ENCODE measurements at regions not wholly inside any gene's neighbourhood (a gene's known extent, or its start where the extent isn't known, plus 50 kb on each side); places are given as distances from the start of the nearest gene placed in this dataset.
A peak's percentile ranks its signal among the peaks of the same experiment; 100 is the strongest.
"Not testable (repeated sequence)": the region's sequence is repeated elsewhere in the genome, so short reads cannot be mapped to it uniquely, and the experiment has no call there.

- DNase-seq, result no peak
Observed at GRCh38 chr12:83528571-83528970, 841.9 kb downstream of the TMTC2 start.

GRCh38 chr12:83527810-83528209, 841.1 kb downstream of the TMTC2 start:
- no peak for DNase-seq

DNA sequence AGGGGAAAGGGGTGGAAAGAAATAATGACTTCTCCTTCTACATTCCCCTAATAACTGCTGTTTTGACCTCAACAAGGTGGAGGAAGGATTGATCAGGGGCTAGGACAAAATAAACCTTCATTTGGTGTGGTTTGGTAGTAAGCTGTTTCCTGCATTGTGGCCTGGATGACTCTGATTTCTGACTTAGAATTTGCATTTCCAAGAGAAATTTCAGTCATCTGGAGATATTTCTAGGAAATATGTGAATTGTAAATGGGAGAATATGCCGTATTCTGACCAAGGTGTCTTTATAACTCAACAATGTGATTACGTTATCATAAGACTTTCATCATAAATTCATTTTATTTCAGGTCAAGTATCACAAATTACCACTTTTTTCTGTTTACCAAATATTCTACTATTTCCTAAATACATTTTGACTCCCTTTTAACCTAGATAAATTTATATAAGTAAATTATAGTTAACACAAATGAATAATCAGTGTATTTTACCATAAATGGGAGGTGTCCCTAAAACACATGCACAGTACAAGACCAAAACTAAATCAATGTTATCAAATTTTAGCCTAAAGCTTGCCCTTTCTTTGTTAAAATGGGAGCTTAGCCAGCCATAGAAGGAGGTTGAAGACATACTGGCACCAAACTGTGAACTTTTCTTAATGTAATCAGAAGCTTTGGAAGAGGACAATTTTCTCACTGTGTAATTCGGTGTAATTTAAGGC, 828.8 kb downstream of the TMTC2 start:
- no peak for DNase-seq

GRCh38 chr12:83514372-83514771, 827.7 kb downstream of the TMTC2 start:
- DNase-seq, result no peak

- DNase-seq, result no peak
Observed at GRCh38 chr12:83506841-83507240, 820.1 kb downstream of the TMTC2 start.

- no peak for DNase-seq
Observed at GRCh38 chr12:83505586-83505985, 818.9 kb downstream of the TMTC2 start.

DNA sequence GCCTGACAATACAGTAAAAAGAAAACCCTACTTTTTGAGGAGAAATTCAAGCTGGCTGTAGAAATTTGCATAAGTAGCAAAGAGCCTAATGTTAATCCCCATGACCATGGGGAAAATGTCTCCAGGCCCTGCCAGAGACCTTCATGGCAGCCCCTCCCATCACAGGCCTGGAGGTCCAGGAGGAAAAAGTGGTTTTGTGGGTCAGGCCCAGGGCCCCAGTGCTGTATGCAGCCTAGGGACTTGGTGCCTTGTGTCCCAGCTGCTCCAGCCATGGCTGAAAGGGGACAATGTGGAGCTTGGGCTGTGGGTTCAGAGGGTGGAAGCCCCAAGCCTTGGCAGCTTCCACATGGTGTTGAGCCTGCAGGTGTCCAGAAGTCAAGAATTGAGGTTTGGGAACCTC, 813.2 kb downstream of the TMTC2 start:
- not testable (repeated sequence) for DNase-seq

DNA sequence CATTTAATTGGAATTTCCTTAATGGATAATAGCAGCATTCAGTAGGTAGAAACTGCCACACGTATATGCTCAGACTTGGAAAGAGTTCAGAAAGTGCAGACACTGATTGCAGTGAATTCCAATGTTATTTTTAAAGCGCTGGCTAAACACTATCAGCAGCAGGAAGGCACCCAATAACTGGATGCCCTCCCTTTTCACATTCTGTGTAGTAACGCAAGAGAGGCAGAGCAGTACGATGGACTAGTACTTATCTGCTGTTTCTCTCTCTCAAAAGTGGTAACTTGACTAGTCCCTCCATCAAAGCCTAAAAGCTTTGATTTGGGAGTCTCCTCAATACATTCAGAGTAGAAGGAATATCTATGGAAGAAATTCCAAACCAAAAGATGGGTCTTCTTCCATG, 791.0 kb downstream of the TMTC2 start:
- no peak for DNase-seq

DNA sequence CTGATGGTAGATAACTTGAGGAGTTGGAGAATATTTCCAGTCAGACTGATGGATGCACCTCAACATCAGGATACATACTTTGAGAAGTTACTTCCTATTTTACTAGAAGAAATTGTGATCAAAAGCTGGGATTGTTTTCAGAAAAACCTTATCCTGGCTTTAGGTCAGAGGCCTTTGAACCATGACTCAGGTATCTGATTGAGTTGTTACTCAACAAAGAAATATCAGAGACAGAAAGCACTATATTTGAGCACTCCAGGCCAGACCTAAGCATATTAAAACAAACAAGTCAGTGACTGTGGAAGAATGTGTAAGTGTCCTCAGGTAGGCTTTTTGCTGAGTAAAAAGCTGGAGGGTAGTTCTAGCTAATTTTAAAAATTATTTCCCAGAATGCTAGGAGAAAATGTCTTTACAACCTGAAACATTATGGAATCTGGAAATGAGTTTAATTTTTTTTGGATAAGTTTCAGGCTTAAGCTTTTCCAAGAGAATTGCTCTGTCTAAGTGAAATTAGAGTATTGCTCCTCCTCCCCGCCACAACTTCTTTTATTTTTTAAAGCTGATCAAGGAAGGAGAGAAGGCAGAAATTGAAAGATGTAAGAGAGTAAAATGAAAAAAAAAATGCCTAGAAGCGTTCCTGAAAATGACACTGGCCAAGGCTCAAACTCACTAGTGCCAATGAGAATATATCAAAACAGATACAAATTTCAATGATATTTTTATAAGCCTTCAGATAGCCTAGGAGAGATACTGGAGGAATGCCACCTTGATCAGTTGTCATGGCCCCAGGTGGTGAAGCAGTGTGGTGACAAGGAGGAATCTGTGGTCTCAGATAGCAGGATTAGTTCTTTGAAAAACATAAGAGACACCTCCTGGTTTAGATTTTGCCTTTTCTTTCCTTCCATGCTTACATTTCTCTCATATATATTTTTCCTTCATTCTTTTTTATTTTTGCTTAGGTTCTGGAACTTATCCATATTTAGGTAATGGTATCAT, 790.3 kb downstream of the TMTC2 start:
- DNase-seq, result no peak

DNA sequence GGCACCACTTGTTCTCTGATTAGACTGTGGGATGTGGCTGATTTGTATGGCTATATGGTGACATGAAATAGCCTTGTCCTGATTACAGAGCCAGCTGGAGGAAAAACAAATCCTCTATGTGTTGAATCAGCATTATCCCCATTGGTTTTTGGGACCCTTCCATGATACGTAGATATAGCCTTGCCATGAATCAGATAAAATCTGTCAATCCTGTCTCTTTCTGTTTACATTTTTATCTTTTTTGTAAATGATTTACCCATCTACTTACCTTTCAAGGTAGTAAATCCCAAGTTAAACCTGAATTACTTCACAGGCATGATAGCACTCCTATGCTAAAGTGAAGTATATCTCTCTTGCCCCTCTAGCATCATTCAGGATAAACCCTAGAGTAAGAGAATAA, 789.3 kb downstream of the TMTC2 start:
- no peak for DNase-seq

- DNase-seq, result no peak
Observed at GRCh38 chr12:83474369-83474768, 787.7 kb downstream of the TMTC2 start.

GRCh38 chr12:83473408-83474095, 786.8 kb downstream of the TMTC2 start:
- peak; percentile 8 for DNase-seq

- no peak for DNase-seq
Observed at GRCh38 chr12:83472772-83473171, 786.1 kb downstream of the TMTC2 start.

DNA sequence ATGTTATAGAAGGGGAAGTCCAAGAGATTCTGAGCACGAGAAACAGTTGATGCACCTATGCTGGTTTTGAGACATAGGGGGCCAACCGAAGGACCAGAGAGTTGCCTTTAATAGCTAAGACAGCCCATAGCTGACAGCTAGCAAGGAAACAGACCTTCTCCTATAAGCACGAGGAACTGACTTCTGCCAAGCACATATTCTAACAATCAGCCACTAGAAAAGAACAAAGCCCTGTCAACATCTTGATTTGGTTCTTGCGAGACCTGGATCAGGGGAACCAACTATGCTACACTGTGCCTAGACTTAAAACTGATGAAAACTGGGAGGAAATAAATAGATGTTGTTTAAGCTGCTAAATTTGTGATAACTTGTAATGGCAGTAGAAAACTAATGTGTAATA, 785.6 kb downstream of the TMTC2 start:
- no peak for DNase-seq

GRCh38 chr12:83471341-83471740, 784.6 kb downstream of the TMTC2 start:
- DNase-seq, result no peak

DNA sequence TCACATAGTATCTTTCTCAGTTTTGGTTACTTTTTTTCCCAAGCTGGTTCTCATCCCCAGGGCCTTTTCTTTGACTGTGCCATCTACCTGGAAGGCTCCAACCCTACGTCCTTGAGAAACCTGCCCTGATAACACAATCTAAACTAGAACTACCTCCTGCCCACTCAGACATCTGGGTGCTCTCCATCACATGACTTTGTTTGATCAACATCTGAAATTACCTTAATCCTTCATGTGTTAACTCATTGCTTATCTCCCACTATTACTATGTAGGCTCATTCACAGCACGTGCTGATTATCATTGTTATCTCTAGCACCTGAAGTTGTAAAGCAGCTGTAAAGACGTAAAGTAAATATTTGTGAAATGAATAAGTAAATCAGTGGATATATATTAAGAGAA, 784.0 kb downstream of the TMTC2 start:
- no peak for DNase-seq

DNA sequence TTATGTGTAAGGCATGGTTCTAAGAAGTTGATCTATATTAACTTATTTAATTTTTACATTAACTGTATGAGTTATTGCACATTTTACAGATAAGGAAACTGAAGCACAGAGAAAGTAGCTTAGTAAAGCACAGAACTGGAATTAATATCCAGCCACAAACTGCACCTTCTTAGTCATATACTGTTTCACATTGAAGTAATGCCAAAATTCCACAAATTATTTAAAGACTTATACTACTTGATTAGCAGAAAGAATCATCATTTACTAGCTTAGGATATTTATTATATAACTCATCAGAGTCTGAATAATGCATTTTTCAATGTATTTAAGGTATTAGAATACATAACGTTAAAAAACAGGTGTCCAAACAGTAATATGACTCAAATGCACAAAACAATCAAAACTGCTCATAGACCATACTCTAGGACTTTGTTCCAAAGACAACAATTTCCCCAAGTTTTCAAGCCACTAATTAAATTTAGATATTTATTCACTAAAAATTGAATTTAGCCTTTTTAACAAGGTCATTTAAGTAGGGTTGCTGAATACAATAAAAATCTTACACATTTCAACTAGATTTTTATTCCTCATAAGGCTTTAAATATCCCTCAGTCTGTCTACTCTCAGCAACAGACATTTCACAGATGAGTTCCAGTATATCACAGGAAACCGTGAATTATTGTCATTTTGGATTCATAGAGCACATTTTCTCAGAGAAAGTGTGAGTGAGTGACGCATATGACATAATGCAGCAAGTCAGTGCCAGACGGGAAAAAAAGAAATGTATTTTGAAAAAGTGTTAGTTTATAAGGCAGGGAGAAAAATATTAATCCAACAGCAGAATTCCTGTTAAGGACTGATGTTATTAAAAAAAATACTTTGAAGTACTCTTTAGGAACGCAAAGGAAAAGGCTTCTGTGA, 782.5 kb downstream of the TMTC2 start:
- DNase-seq, result no peak

DNA sequence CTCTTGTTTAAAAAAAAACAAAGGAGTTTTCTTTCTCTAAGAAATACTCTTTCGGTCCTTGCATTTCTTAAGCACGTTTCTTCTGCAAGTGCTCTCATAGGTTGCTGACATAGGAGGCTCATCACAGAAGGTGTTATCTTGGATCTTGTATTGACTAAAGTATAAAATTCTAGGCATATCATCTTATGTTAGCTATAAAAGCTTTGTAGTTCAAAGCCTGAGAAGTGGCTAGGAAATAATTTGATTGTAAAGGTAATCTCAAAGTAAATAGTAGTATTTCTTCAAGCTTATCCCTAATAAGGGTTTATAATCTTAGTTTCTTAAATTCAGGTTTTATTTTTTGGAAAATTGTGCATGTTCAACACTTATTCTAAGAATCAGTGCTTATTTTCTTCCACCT, 778.9 kb downstream of the TMTC2 start:
- no peak for DNase-seq

GRCh38 chr12:83462419-83462818, 775.7 kb downstream of the TMTC2 start:
- no peak for DNase-seq

DNA sequence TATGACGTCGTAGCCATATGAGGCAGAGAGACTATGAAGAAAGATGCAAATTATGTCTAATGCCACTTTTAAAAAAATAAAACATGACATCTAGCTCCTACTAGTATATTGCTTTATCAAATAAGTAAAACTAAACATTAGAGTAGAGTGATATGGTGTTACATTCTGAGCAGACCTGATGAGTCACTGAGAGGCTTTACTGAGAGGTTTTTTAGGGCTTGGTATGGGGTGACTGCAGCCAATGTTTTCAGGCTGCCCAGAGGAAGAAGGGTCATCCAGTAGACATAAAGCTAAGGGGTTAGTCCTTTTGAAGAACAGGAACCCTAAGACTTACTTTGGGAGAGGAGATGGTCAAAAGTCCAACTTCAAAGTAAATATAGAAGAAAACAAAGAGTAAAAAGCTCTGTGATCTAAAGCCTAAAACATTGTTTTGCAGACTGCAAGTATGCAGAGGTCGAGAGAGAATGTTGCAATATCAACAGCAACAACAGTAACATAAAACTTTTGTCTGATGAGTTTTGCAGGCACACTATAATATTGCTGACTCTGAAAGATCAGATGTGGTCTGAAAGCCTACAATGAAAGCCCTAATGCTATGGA, 774.7 kb downstream of the TMTC2 start:
- no peak for DNase-seq

GRCh38 chr12:83451189-83451588, 764.5 kb downstream of the TMTC2 start:
- no peak for DNase-seq

- DNase-seq, result no peak
Observed at GRCh38 chr12:83434600-83434999, 747.9 kb downstream of the TMTC2 start.
